ENCODE measurements at regions not wholly inside any gene's neighbourhood (a gene's known extent, or its start where the extent isn't known, plus 50 kb on each side); places are given as distances from the start of the nearest gene placed in this dataset.

GRCh38 chr3:41104147-41104546 lies 95.2 kb upstream of the CTNNB1 start:
- TF ChIP-seq CTCF (conservative IDR thresholded peaks at IDR 0.05; ENCODE audit: low read length): no peak
- no peak for TF ChIP-seq EZH2phosphoT487 (IDR thresholded peaks at IDR 0.05; ENCODE audit: borderline replicate concordance)

Data from Loucy (cell line).